Esophagus mucosa (tissue), 1 donor: ENCODE measurements at regions not wholly inside any gene's neighbourhood (a gene's known extent, or its start where the extent isn't known, plus 50 kb on each side); places are given as distances from the start of the nearest gene placed in this dataset.

ENCODE experiments used
- ATAC-seq: fragments of 200-7000 bp; cut with Tn5 transposase; one replicate; pipeline ENCODE4 v1.9.1; 2020
- donor health status: DM: yes; HTN: yes; CAD: no.

DNA sequence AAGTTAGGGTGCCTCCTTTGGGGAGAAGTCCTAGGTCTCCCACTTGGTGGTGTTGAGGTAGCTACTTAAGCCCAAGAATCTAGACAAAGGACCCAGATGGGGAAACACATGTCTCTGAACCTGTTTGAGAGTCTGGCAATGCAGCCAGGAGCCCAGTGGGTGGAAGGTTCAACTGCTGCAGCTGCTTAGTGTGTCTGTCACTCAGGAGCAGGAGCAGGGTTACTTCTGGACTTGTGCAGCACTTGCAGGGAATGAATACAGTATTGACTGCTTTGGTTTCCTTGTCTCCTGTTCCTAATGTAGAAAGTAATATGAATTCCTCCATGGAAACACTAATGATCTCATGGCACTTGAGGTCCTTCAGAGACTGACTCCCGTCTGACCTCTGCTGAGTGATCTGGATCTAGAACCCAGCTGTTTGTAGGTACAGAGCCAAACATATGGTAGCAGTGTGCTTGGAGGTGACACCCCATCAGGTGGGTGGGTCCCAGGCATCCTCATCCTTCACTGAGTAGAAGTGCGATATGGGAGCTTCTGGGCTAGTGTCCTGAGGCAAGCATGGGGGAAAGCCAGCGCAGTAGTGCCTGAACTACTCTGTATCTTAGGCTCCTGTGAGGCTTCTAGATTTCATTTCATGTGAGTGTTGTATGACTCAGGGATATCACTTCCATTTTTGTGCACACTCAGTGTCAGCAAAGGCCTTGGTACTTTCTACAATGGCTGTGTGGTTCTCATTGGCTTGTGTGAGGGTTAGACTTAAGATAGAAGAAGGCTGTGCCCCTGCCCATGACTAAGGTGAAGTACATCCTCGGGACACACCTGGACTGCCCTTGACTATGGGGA, 85.0 kb upstream of the WDR1 start:
- ATAC-seq: no peak

DNA sequence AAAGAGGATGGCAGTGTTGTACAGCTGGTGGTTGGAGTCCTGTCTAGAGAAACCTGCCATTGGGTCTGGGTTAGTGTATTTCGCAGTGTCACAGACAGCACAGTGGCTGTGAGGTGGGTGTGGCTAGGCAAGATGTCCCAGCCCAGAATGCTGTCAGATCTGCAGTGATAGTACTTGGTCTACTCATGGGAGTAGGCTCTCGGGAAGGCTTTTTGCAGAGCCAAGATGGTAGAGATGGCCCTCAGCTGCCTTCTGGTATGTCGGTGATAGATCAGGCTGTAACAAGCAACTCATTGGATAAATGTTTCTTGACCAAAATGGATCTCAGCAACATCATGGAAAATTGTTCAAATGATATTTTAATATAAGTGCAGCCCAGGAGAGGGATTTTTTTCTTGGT, 84.3 kb upstream of the WDR1 start:
- ATAC-seq: no peak

DNA sequence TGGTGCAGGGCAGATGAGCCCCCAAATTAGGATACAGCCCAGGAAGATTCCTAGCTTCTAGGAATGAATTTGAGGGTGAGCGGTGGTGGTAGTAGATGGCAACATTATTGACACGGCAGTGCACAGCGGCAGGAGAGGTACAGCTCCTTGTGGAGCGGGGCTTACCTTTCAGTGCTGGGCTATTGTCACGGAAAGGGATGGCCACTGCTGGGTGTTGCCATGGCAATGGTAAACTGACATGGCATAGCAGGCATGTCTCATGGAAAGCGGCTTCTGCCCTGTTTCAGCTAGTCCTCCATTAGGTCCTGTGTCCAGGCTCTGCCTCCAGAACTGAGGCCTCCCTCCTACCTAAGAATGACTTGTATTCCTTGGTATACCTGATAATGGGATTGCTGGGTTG, 81.8 kb upstream of the WDR1 start:
- ATAC-seq: no peak

DNA sequence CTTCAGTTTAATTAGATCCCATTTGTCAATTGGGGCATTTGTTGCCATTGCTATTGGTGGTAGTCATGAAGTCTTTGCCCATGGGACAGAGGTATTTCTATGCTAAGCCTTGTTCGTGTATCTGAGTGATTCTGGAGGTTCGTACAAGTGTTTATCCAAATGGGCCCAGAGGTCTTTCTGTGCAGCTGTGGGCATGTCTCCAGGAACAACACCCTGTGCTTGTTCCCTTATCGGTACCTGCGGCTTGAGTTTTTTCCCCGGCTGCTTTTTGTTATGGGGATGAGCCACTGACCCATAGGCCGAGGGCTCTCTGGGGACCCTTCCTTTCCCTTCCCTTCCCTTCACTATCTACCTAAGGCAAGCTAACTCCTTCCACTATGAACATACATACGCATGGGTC, 81.4 kb upstream of the WDR1 start:
- ATAC-seq: no peak

DNA sequence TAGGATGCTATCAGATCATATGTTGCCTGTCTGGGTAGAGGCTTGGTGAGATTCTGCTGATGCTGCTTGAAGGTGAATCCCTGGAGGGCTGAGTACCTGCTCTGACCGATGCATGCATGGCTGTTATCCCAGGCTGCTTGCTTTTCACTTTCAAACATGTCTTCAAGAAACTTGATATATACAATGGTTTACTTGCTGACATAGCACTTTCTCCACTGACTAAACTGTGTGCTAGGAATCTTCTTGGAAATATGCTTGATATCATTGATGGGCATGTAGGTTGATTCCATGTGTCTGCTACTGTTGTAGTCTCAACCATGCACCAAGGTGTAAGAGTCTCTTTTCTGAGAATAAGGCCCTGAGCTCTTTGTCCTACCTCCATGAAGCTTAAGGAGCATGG, 79.6 kb upstream of the WDR1 start:
- no peak for ATAC-seq

DNA sequence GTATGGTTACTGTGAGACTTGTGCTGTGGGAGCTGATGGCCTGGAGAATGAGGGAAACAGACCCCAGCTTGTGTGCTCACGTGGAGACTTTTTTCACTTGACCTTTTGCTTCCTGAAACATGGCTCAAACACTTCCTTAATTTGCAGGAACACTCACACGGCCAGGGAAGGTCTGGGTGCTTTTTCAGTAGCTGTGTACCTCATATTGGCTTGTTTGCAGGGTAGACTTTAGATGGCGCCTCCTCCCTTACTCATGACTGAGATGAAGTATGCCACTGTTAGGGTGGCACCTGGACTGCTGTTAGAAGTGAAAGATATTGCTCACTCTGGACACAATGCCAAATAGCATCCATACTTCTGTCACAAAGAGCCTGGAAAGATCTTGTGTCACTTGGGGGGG, 75.7 kb upstream of the WDR1 start:
- peak; percentile 48 for ATAC-seq

DNA sequence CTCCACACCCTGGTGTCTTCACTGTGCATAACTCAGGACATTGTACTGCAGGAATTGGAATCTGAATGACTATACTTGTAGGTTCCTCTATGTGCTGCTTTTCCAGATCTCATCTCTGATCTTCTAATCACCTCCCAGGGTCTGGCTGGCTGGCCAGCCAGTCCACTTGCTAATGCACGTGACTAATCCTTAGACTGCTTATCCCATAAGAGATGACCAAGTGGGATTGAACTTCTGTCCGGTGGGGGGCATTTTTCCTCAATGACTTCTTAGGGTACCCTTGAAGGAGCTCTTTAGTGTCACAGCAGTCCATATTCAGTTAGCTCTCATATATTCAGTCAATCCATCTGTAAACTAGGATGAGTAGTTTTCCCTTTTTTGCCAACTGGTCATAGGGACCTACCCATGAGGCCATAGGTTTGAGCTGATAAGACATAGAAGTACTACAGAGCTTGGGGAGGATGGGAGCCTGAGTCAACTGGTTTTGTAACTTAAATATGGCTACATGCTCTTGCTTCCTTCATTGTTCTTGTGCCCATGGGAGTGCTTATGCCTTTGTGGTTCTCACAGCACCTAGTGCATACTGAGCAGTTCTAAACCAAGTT, 71.9 kb upstream of the WDR1 start:
- ATAC-seq: no peak

DNA sequence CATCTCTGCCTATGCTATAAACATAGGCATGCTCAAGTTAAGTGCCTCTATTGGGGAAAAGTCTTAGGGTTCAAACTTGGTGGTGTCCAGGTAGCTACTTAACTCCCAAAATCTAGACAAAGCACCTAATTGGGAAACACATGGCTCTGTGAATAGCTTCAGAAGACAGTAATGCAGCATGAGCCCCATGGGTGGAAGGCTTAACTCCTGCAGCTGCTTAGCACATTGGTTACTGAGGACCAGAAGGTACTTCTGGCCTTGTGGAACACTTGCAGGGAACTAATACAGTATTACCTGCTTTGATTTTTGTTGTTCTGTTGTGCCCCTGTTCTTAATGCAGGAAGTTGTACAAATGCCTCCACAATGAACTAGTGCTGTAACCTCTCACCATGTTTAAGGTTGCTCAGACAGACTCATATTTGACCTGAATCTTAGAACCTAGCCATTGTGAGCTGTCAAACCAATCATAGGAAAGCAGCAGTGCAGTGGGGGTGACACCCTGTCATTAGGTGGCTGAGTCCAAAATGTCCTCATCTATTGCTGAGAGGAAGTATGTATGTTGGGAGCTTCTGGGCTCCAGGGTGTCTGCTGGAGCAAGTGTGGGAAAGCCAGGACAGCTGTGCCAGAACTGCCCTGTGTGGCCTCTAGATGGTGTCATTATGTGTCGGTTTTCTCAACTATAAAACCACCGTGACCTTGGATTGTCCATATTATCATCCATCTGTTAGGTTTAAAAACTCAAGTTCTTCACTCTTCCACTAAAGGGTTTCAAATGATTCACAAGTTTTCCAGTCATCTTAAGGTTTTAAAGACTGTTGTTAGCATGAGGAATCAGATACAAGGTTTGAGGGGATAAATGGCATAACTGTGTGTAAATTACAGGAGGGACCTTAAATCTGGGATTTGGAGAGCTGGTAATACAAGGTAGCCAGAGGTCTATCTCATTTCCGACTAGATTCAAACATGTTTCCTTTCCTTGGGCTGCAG, 69.9 kb upstream of the WDR1 start:
- ATAC-seq: no peak

DNA sequence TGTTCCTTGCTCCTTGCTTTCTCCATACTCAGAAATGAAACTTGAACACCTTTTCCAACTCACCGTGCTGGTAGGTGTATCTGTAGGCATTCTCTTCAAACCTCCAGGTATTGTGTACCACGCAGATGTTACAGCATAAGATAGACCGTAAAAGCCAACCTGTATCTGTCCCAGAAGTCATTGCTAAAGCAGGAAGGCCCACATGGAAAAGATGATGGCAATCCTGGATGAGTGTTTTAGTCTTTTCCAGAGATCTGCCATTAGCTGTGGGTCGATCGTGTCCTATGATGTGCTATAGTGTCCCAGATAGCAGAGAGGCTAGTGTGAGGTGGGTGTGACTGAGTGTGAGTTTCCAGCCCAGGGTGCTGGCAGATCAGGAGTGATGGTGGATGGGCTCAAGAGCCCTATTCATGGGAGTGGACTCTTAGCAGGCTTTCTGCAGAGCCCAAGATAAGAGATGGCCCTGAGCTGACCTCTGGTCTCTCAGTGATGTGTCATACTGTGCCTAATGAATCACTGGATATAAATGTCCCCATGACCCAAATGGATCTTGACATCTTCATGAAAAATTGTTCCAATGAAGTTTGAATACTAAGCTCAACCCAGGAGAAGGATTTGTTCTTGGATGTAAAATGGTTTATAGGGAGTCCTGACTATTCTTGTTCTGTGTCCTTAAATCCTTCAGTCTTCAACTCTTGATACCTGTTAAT, 69.1 kb upstream of the WDR1 start:
- peak; percentile 30 for ATAC-seq

DNA sequence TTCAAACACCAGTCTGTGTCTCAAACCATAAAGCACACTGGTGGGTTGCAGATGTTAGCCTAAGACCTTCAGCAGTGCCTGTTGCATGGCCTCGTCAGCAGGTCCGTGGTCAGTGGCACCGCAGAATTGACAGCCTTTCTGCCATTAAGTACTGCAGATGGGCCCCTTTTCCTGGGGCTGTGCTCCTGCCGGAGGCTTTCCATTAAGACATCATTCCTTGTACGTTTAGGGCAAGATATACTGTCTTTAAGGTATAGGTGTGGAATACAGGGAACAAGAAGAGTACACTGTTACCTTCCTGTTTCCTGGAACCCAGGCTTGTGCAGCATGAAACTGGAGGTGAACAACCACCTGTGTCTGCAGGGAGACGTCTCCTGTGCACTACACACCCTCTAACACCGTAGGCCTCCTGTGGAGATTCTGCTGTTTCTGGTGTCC, 67.9 kb upstream of the WDR1 start:
- no peak for ATAC-seq

DNA sequence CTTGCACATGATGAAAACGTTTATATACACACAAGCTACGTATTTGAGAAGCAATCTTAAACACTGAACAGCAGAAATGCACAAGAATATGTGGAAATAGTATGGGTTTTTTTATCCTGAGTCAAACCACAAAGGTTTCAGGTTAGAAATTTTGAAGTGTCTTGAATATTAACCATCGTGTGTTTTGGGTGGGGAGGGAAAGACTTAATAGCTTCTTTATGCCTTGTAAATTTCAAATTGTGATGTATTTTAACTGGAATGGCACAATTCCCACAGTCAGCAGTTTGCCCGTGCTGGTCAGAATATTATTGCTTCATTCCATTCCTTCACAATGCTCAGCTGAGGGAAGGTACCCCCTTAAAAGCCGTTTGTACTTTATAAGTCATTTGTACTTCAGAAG, 67.4 kb upstream of the WDR1 start:
- ATAC-seq: no peak

DNA sequence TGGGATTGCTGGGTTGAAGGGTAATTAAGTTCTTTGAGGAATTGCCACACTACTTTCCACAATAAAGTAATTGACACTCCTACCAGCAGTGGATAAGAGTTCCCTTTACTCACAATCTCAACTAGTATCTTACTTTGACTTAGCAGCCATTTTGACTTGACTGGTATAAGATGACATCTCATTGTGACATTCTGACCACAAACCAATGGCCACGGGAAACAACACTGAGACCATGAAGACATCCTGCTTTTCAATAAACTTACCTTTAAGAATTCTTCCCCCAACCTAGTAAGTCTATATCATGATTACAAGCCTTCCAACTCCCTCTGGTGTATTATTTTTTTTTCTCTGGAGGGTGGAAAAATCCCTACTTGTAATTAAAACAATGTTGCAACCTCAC, 66.9 kb upstream of the WDR1 start:
- ATAC-seq: no peak

DNA sequence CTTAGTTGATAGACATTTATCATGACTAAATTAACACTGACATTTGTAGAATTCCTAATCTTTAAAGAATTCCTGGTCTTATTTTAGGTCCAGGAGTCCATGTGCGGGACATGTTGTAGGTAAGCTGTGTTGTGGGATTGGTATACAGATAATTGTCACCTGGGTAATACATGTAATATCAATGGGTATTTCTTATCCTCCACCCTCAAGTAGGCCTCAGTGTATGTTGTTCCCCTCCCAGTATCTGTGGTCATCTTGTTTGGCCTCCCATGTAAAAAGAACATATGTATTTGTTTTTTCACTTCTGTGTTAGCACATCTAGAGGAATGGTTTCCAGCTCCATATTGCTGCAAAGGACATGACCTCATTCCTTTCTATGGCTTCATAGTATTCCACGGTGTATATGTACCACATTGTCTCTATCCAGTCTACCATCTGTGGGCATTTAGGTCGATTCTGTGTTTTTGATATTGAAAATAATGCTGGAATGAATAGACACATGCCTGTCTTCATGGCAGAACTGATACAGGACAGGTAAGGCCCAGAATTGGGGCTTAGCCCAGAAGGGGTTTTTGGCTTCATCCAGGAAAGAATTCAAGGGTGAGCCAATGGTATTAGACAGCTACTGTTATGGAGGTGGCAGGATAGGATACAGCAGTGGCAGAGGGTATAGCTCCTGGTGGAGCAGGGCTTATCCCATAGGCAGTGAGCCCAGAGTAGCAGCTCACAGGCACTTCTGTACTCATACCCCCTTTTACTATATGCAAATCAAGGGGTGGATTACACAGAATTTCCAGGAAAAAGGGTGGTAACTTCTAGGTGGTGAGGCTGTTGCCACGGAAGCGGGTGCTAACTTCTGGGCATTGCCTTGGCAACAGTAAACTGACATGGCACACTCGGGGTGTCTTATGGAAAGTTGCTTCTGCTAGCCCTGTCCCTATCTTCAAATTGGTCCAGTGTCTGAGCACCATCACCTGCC, 66.1 kb upstream of the WDR1 start:
- no peak for ATAC-seq

DNA sequence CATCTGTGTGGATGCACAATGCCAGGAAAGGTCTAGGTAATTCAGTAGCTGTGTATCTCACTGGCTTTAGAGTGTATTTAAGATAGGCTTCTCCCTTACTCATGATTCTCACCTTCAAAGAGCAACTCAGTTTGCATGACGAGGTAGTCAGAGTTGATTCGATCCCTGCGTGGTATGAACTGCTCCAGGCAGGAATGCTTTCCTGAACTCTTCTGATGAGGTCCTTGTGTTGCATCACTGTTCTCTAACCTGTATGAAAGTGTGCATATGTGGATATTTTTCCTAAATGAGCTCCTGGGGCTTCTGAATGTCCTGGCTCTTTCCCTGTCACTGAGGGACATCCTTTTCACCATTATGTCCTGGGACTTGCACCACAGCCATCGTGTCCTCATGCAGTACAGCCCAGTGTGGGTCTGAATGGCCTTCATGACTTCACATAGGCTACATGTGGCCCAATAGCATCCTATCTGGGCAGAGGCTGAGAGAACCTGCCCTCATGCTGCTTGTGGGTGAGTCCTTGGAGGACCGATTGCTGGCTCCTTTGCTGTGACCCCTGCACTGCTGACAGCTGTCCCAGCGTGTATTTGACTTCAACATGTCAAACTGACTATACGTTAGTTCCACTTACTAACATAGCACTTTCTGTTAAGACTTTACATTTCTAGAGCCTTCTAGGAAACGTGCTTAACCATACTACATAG, 65.3 kb upstream of the WDR1 start:
- no peak for ATAC-seq

DNA sequence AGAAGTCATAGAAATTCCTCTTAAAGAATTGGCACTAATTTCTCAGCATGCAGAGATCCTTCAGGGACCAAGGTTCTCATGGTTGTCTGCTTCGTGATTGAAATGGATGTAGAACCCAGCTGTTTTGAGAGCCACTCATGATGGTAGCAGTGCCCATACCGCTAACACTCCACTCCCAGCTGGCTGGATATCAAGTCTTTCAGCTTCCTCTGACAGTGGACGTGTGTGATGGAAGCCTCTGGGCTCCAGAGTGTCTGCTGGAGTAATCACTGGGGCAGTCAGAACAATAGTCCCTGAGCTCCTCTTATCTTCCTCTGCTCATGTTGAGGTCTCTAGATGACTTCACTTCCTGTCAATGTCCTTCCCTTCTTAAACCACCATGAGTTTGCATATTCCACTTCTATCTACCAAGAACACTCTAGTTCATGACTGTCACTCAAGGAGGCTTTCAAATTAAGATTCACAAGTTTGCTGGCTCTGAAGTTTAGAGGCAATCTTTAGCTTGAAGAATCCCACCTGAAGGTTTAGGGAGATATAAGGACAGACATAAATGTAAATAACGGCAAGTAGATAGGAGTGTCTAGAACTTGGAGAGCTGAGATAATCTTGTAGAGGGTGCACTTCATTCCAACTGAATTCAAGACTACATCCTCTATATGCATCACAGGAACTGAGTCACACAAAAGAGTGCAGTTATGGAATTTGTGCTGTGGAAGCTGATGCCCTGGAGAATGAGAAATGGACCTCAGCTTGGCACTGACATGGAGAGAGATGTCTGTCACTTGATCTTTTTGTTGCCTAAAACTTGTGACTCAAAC, 64.5 kb upstream of the WDR1 start:
- no peak for ATAC-seq

DNA sequence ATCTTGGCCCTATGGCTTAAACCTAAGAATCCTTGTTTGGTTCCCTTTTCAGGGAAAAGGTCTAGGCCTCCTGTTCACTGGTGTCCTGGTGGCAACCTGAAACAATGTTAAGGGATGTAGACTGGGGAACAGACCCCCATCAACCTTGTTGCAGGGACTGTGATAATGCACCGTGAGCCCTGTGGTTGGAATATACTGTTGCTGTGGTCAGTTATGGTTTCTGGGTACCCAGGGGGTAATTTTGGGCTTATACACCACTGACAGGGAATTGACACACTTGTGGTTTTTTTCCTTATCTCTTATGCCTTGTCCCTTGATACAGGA, 64.0 kb upstream of the WDR1 start:
- ATAC-seq: no peak

DNA sequence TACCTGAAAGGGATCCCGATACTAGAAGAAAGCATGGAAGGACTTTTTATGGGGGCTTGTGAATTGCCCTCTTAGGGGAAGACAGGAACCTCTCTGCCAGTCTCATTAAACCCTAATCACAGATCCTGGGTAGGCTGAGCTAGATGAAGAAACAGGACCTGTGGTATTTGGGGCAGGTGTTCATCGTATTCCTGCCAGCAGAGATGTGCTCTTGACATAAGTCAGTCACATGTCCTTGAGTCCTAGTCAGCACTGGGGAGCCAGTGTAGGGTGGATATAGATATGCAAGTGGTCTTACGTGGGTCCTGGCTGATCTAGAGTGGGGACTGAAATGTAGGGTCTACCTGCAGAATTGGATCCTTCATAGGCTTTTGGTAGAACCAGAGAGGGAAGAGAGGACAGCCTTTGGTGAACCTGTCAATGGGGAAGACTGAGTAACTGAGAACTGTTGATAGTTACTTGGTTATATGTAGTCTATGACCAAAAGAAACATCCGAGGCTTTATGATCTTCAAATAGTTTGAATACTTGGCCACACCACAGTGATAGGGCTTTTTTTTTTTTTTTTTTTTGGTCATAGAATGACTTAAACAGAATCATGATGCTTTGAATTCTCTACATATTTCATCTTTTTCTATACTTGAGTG, 63.5 kb upstream of the WDR1 start:
- ATAC-seq: no peak

DNA sequence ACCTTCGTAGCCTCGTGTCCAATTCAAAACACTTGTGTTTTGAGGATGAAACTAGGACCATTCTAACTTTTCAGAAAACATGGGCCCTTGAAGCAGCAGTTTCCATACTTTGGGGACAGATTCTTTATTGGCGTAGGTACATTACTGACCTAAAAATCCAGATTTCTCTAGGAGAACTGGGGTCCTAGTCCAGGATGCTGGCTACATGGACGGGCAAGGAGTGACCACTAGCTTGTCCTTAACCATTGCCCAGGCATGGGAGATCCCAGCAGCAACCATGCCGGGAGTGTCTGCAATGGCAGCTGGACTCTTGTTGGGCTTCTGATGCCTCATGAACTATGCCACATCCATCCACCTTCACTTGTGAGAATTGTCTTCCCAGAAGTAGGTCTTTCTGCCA, 62.2 kb upstream of the WDR1 start:
- no peak for ATAC-seq

DNA sequence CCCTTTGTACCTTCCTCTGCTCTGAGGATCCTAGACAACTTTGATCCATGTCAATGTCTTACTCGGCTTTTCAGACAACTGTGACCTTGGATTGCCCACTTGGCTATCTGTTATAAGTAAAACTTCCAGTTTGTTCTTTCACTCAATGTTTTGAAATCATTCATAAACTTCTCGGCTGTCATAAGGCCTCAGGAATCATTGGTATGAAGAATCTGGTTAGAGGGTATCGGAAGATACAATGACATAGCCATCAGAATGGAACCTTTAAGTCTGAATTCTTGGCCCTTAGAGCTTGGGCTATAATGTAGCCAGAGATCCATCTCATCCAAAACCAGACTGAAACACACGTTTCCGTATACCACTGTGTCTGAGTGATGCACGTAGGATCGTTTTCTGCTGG, 59.0 kb upstream of the WDR1 start:
- no peak for ATAC-seq
